ENCODE measurements at regions not wholly inside any gene's neighbourhood (a gene's known extent, or its start where the extent isn't known, plus 50 kb on each side); places are given as distances from the start of the nearest gene placed in this dataset.
A peak's percentile ranks its signal among the peaks of the same experiment; 100 is the strongest.

GRCh38 chrX:69395306-69395705 is 108.8 kb upstream of the NALF2 start:
- Mint-ChIP-seq H3K9me3 (ENCODE audit: unreplicated experiment) (peaks cover 12% of the 10 kb centered on the region), H3K4me1 (ENCODE audit: low read depth, unreplicated experiment) (peaks cover 14% of the 10 kb centered on the region), H3K36me3 (ENCODE audit: unreplicated experiment) (no peaks in the 10 kb centered on the region), H3K4me3 (ENCODE audit: unreplicated experiment) (no peak overlapping the region), H3K27me3 (ENCODE audit: unreplicated experiment) (peaks cover 2% of the 10 kb centered on the region), H3K27ac (ENCODE audit: unreplicated experiment) (no peak overlapping the region)
- TF ChIP-seq, protein P1, sequence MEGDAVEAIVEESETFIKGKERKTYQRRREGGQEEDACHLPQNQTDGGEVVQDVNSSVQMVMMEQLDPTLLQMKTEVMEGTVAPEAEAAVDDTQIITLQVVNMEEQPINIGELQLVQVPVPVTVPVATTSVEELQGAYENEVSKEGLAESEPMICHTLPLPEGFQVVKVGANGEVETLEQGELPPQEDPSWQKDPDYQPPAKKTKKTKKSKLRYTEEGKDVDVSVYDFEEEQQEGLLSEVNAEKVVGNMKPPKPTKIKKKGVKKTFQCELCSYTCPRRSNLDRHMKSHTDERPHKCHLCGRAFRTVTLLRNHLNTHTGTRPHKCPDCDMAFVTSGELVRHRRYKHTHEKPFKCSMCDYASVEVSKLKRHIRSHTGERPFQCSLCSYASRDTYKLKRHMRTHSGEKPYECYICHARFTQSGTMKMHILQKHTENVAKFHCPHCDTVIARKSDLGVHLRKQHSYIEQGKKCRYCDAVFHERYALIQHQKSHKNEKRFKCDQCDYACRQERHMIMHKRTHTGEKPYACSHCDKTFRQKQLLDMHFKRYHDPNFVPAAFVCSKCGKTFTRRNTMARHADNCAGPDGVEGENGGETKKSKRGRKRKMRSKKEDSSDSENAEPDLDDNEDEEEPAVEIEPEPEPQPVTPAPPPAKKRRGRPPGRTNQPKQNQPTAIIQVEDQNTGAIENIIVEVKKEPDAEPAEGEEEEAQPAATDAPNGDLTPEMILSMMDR (IDR thresholded peaks at IDR 0.05; ENCODE audit: partially characterized antibody, unreplicated experiment) = no peak
- no peak for DNase-seq

DNA sequence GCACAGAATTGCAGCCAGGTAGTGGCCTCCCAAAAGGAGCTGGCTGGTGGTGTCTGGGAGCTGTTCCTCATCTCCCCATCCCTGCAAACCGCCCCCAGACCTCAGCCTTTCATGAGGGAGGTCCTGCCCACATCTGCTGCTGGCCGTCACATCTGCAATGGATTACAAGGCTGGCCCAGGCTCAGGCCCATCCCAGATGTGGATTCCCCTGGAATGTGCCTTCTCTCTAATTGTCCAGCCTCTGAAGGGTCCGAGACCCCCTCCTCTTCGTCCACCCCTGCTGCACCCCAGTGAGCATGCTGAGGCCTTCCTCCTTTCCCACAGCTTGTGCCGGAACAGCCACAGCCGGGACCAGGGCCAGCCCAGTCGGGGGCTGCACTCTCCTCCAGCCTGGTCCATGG is 115.0 kb upstream of the NALF2 start:
- TF ChIP-seq, protein P1 (IDR thresholded peaks at IDR 0.05; ENCODE audit: partially characterized antibody, unreplicated experiment) = no peak
- Mint-ChIP-seq H3K4me3 (ENCODE audit: unreplicated experiment) (no peak overlapping the region), H3K27ac (ENCODE audit: unreplicated experiment) (no peak overlapping the region), H3K4me1 (ENCODE audit: low read depth, unreplicated experiment) (peaks cover 30% of the 10 kb centered on the region), H3K36me3 (ENCODE audit: unreplicated experiment) (no peaks in the 10 kb centered on the region), H3K27me3 (ENCODE audit: unreplicated experiment) (peaks cover 9% of the 10 kb centered on the region), H3K9me3 (ENCODE audit: unreplicated experiment) (peaks cover 8% of the 10 kb centered on the region)
- DNase-seq = no peak

GRCh38 chrX:69388526-69388925 is 115.6 kb upstream of the NALF2 start:
- Mint-ChIP-seq H3K27me3 (ENCODE audit: unreplicated experiment) (peaks cover 9% of the 10 kb centered on the region), H3K27ac (ENCODE audit: unreplicated experiment) (no peak overlapping the region), H3K9me3 (ENCODE audit: unreplicated experiment) (peaks cover 8% of the 10 kb centered on the region), H3K4me1 (ENCODE audit: low read depth, unreplicated experiment) (peaks cover 28% of the 10 kb centered on the region), H3K36me3 (ENCODE audit: unreplicated experiment) (no peaks in the 10 kb centered on the region), H3K4me3 (ENCODE audit: unreplicated experiment) (no peak overlapping the region)
- TF ChIP-seq, protein P1 (IDR thresholded peaks at IDR 0.05; ENCODE audit: partially characterized antibody, unreplicated experiment) = no peak
- no peak for DNase-seq

- H3K9me3 Mint-ChIP-seq (ENCODE audit: unreplicated experiment) = peaks cover 8% of the 10 kb centered on the region
- peak overlapping the region; percentile 30 for H3K4me3 Mint-ChIP-seq (ENCODE audit: unreplicated experiment)
- DNase-seq = peak; percentile 78
- TF ChIP-seq, protein P1 (IDR thresholded peaks at IDR 0.05; ENCODE audit: partially characterized antibody, unreplicated experiment) = peak; percentile 74
- no peaks in the 10 kb centered on the region for H3K36me3 Mint-ChIP-seq (ENCODE audit: unreplicated experiment)
- peaks cover 28% of the 10 kb centered on the region for H3K4me1 Mint-ChIP-seq (ENCODE audit: low read depth, unreplicated experiment)
- peak overlapping the region; percentile 33 for H3K27ac Mint-ChIP-seq (ENCODE audit: unreplicated experiment)
- H3K27me3 Mint-ChIP-seq (ENCODE audit: unreplicated experiment) = peaks cover 9% of the 10 kb centered on the region
Measured at GRCh38 chrX:69387567-69388487, 116.3 kb upstream of the NALF2 start.

DNA sequence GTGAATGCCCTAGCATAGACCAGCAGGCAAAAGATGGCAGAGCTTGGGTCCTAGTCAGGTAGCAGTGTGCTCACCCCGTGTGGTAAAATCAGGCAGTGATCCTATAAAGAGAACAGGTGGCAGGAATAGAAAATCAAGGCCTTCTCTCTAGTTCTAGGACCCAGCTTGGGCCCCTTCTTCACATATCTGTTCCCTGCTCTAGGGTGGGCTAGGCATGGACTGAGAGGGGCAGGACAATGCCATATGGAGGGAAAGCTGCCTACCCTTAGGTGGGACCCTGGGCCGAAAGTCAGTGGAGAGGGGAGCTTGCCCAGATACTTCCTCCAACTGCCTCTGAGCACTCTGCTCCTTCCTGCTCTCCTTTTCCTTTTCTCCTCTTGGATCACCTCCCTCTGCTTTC is 117.4 kb upstream of the NALF2 start:
- Mint-ChIP-seq H3K4me1 (ENCODE audit: low read depth, unreplicated experiment) (peaks cover 28% of the 10 kb centered on the region), H3K9me3 (ENCODE audit: unreplicated experiment) (peaks cover 6% of the 10 kb centered on the region), H3K27ac (ENCODE audit: unreplicated experiment) (peak overlapping the region; percentile 2), H3K27me3 (ENCODE audit: unreplicated experiment) (peaks cover 9% of the 10 kb centered on the region), H3K4me3 (ENCODE audit: unreplicated experiment) (no peak overlapping the region), H3K36me3 (ENCODE audit: unreplicated experiment) (no peaks in the 10 kb centered on the region)
- no peak for DNase-seq
- TF ChIP-seq, protein P1 (IDR thresholded peaks at IDR 0.05; ENCODE audit: partially characterized antibody, unreplicated experiment) = no peak
